Chondrocyte (in vitro differentiated cells): ENCODE measurements at regions not wholly inside any gene's neighbourhood (a gene's known extent, or its start where the extent isn't known, plus 50 kb on each side); places are given as distances from the start of the nearest gene placed in this dataset.

ENCODE experiments used
- DNase-seq: peaks from one replicate; pipeline ENCODE4 v3.0.0; 2021; ENCODE audit warnings: mixed read lengths, low spot score
- H3K27ac Mint-ChIP-seq: one replicate; pipeline ENCODE4 v1.8.0; 2021; ENCODE audit warnings: mild to moderate bottlenecking, moderate library complexity, mixed read lengths; ENCODE audit not compliant: unreplicated experiment
- H3K27me3 Mint-ChIP-seq: 2 replicates; pipeline ENCODE4 v1.8.0; 2021; ENCODE audit warnings: low read depth, mixed read lengths
- H3K36me3 Mint-ChIP-seq: 2 replicates; pipeline ENCODE4 v1.8.0; 2021; ENCODE audit warnings: low read depth, mixed read lengths
- H3K4me1 Mint-ChIP-seq: 2 replicates; pipeline ENCODE4 v1.8.0; 2021; ENCODE audit warnings: low read depth, mild to moderate bottlenecking, mixed read lengths
- H3K4me3 Mint-ChIP-seq: one replicate; pipeline ENCODE4 v1.8.0; 2021; ENCODE audit warnings: mild to moderate bottlenecking, moderate library complexity, mixed read lengths; ENCODE audit not compliant: unreplicated experiment
- H3K9me3 Mint-ChIP-seq: 2 replicates; pipeline ENCODE4 v1.8.0; 2021; ENCODE audit warnings: low read depth, mixed read lengths
- TF ChIP-seq, protein P1 (sequence below): fragments of 200-600 bp; sonication (generic); IDR thresholded peaks from 2 replicates; pipeline ENCODE4 v1.5.0; 2021; ENCODE audit warnings: antibody characterized with exemption, mild to moderate bottlenecking, moderate library complexity

DNA sequence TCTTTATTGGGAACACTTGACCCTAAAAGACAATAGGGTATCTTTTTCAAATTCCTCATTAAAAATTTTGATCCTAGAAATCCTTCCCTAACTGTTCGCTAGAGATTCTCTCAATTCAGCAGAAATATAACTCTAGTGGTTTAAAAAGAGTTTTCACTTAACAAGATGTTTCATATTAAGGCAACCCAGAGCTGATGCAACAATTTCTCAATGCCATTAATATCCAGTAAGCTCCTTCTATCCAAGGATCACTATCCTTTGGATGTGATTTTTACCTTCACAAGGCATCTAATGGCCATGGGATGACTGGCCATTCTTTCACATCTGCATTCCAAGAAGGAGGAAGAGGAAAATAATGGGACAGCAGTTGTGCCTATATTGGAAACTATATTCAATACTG lies 183.4 kb downstream of the ANKRD50 start:
- Mint-ChIP-seq H3K36me3 (peaks cover 1% of the 10 kb centered on the region), H3K4me3 (no peak overlapping the region), H3K27ac (no peak overlapping the region), H3K4me1 (peaks cover 13% of the 10 kb centered on the region), H3K27me3 (no peaks in the 10 kb centered on the region), H3K9me3 (no peaks in the 10 kb centered on the region)
- DNase-seq: no peak
- TF ChIP-seq, protein P1, sequence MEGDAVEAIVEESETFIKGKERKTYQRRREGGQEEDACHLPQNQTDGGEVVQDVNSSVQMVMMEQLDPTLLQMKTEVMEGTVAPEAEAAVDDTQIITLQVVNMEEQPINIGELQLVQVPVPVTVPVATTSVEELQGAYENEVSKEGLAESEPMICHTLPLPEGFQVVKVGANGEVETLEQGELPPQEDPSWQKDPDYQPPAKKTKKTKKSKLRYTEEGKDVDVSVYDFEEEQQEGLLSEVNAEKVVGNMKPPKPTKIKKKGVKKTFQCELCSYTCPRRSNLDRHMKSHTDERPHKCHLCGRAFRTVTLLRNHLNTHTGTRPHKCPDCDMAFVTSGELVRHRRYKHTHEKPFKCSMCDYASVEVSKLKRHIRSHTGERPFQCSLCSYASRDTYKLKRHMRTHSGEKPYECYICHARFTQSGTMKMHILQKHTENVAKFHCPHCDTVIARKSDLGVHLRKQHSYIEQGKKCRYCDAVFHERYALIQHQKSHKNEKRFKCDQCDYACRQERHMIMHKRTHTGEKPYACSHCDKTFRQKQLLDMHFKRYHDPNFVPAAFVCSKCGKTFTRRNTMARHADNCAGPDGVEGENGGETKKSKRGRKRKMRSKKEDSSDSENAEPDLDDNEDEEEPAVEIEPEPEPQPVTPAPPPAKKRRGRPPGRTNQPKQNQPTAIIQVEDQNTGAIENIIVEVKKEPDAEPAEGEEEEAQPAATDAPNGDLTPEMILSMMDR: no peak

DNA sequence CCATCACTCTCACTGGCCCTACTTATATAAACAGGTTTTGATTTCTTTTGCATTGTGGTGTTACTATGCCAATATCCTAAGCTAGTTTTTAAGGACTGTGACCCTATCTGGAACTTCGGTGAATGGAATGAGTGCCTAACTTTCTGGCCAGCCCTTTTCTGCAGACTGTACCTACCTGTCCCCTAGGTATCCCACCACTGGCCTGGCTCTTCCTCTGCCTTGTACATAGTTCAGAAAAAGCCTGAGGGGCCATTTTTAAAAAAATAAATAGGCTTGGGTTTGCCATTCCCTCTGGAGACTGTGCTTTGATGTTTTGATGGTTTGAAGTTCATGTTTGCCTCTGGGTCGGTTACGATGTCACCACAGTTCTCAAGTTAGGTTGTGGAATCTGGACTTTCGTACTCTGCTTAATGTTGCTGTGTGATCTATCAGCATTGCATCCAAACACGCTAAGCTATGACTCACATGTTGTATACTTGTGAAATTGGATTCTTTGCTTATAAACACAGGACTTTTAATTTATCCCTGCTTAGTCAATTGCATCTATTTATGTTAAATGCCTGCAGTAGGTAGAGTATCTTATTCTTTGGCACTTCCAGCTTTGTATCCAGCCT lies 182.0 kb downstream of the ANKRD50 start:
- Mint-ChIP-seq H3K4me1 (peaks cover 12% of the 10 kb centered on the region), H3K36me3 (peaks cover 1% of the 10 kb centered on the region), H3K27ac (no peak overlapping the region), H3K4me3 (no peak overlapping the region), H3K27me3 (no peaks in the 10 kb centered on the region), H3K9me3 (no peaks in the 10 kb centered on the region)
- no peak for DNase-seq
- TF ChIP-seq, protein P1: no peak

DNA sequence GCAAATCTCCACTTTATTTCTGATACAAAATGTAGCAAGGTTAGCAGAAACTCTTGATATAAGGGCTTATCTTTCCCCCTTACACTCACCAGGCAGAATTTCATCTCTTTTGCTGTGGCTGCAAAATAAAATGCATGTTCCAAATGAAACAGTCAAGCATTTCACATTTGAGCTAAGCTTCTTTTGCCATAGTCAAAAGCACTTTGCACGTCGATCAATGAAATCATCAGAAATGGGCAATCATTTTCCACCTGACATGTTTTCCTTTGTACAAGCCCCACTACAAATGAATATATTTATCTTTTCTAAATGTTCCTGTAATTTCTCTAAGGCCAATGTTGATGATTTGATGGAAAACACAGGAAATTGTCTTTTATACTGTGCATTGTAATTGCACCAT lies 178.4 kb downstream of the ANKRD50 start:
- H3K27ac Mint-ChIP-seq: no peak overlapping the region
- peaks cover 4% of the 10 kb centered on the region for H3K36me3 Mint-ChIP-seq
- H3K27me3 Mint-ChIP-seq: no peaks in the 10 kb centered on the region
- no peak for DNase-seq
- H3K4me1 Mint-ChIP-seq: no peaks in the 10 kb centered on the region
- H3K4me3 Mint-ChIP-seq: no peak overlapping the region
- H3K9me3 Mint-ChIP-seq: no peaks in the 10 kb centered on the region
- TF ChIP-seq, protein P1: no peak

DNA sequence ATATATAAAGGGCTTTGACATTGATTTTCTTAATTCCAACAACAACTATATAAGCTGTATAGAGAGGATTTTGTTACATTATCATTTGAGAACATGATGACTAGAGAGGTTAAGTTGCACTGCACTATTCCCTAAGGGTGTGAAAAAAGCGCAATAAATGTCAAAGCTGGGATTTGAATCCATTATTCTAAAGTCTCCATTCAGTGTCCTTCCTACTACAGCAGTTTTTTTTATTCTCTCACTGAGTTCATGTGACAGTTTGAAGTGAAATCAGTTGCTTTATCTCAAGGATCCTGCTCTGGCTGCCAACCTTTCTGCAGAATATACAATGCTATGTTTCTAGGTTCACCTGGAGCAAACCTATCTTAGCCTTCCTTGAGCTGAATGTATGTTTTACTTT lies 177.5 kb downstream of the ANKRD50 start:
- Mint-ChIP-seq H3K4me3 (no peak overlapping the region), H3K27ac (no peak overlapping the region), H3K36me3 (peaks cover 4% of the 10 kb centered on the region)

DNA sequence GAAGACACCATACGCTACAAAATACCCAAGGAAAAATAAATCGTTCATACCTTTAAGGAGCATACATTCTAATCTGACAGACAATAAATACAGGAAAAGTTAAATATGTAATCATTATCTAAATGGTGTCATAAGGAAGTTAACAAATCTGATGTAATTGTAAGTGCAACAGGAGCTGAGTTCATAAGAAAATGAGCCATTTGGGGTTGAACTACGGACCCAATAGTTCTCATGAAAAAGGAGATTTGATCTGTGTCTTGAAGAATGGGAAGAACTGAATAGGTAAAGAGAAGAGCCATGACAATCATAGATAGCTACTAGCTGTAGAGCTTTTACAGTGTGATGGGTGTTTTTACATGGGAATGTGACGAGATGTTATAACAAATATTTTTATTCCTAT lies 175.6 kb downstream of the ANKRD50 start:
- H3K27ac Mint-ChIP-seq: no peak overlapping the region
- H3K4me3 Mint-ChIP-seq: no peak overlapping the region
- DNase-seq: no peak
- no peaks in the 10 kb centered on the region for H3K9me3 Mint-ChIP-seq
- H3K4me1 Mint-ChIP-seq: no peaks in the 10 kb centered on the region
- TF ChIP-seq, protein P1: no peak
- H3K36me3 Mint-ChIP-seq: peaks cover 4% of the 10 kb centered on the region
- no peaks in the 10 kb centered on the region for H3K27me3 Mint-ChIP-seq

More for the DNA sequence above, 177.5 kb downstream of the ANKRD50 start:
- no peak for DNase-seq
- no peaks in the 10 kb centered on the region for H3K9me3 Mint-ChIP-seq
- no peaks in the 10 kb centered on the region for H3K4me1 Mint-ChIP-seq
- TF ChIP-seq, protein P1: no peak
- H3K27me3 Mint-ChIP-seq: no peaks in the 10 kb centered on the region
